Prostate gland (tissue), 2 donors: ENCODE measurements at regions not wholly inside any gene's neighbourhood (a gene's known extent, or its start where the extent isn't known, plus 50 kb on each side); places are given as distances from the start of the nearest gene placed in this dataset.

ENCODE experiments used
- DNase-seq: peaks from one replicate; pipeline ENCODE4 v3.0.0-alpha.2; 2019; ENCODE audit warnings: low spot score
- H3K27ac ChIP-seq, 2 donors: fragments of 200-600 bp; sonication (generic); 2 replicates each; pipeline ENCODE4 v1.5.1; 2017 to 2019
- H3K27me3 ChIP-seq: fragments of 200-600 bp; sonication (generic); replicated peaks from 2 replicates; pipeline ENCODE4 v1.5.1; 2019; ENCODE audit not compliant: insufficient read depth
- H3K36me3 ChIP-seq, 2 donors: fragments of 200-600 bp; sonication (generic); 1 replicate in 1 of 2; 2 replicates in 1 of 2; pipeline versions ENCODE4 v1.5.1 to v1.8.1; 2017 to 2019
- H3K4me1 ChIP-seq: fragments of 200-600 bp; sonication (generic); replicated peaks from 2 replicates; pipeline ENCODE4 v1.5.1; 2019
- H3K4me3 ChIP-seq, 2 donors: fragments of 200-600 bp; sonication (generic); 2 replicates each; pipeline ENCODE4 v1.5.1; 2017 to 2019
- H3K9me3 ChIP-seq: fragments of 200-600 bp; sonication (generic); 2 replicates; pipeline ENCODE4 v1.5.1; 2017
- POLR2A ChIP-seq: fragments of 450-650 bp; IDR thresholded peaks from one replicate; pipeline ENCODE4 v1.6.1; 2016; ENCODE audit warnings: antibody characterized with exemption, mild to moderate bottlenecking
- POLR2AphosphoS5 ChIP-seq: sonication (generic); formaldehyde crosslinking; IDR thresholded peaks from one replicate; pipeline ENCODE4 v1.6.1; 2017; ENCODE audit warnings: antibody characterized with exemption
- WGBS: methylation state at CpG from one replicate; pipeline ENCODE4 v1.1.5; 2018; 5-methylcytosine and 5-hydroxymethylcytosine counted together
- intact Hi-C: fragments of 100-400 bp; cut with DNase I; formaldehyde crosslinking; loops from one replicate; pipeline ENCODE4 v1.14.2; 2022
- TF ChIP-seq, protein P1 (sequence below), 4 experiments: fragments of 200-600 bp in 2 of 4; fragments of 450-650 bp in 2 of 4; sonication (generic) in 2 of 4; IDR thresholded peaks; 1 replicate in 3 of 4; 2 replicates in 1 of 4; pipeline ENCODE4 v1.5.1; 2016 to 2019; ENCODE audit warnings: antibody characterized with exemption in 4 of 4, mild to moderate bottlenecking in 2 of 4, moderate library complexity in 2 of 4

DNA sequence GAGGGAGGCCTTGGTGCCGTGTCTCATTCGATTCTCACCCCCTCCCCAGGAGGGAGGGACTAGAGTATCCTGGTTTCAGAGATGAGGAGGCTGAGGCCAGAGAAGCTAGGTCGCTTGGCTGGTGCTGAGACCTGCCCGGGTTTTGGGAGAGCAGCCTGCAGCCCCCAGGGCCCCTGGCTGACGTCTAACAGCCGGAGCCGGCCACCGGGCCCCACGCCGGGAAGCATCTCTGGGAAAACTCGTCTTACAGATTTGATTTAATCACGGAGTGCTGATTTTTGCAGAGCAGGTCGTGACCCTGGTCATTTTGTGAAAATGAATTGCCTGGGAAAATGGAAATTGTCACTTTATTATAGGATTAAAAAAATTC is 97.5 kb downstream of the MICALL2 start:
- DNase-seq: no peak
- Histone ChIP-seq H3K36me3 (no peaks in the 10 kb centered on the region), H3K4me1 (no peaks in the 10 kb centered on the region), H3K9me3 (no peaks in the 10 kb centered on the region), H3K27me3 (peaks cover 1% of the 10 kb centered on the region), H3K27ac (no peak overlapping the region), H3K4me3 (no peak overlapping the region)
- intact Hi-C loops: no loop called here
- TF ChIP-seq POLR2AphosphoS5 (no peak), POLR2A (no peak)
- TF ChIP-seq, protein P1, sequence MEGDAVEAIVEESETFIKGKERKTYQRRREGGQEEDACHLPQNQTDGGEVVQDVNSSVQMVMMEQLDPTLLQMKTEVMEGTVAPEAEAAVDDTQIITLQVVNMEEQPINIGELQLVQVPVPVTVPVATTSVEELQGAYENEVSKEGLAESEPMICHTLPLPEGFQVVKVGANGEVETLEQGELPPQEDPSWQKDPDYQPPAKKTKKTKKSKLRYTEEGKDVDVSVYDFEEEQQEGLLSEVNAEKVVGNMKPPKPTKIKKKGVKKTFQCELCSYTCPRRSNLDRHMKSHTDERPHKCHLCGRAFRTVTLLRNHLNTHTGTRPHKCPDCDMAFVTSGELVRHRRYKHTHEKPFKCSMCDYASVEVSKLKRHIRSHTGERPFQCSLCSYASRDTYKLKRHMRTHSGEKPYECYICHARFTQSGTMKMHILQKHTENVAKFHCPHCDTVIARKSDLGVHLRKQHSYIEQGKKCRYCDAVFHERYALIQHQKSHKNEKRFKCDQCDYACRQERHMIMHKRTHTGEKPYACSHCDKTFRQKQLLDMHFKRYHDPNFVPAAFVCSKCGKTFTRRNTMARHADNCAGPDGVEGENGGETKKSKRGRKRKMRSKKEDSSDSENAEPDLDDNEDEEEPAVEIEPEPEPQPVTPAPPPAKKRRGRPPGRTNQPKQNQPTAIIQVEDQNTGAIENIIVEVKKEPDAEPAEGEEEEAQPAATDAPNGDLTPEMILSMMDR (IDR thresholded peaks at IDR 0.05): no peak
- 36% methylated on average over 13 of the region's 13 CpGs for WGBS

DNA sequence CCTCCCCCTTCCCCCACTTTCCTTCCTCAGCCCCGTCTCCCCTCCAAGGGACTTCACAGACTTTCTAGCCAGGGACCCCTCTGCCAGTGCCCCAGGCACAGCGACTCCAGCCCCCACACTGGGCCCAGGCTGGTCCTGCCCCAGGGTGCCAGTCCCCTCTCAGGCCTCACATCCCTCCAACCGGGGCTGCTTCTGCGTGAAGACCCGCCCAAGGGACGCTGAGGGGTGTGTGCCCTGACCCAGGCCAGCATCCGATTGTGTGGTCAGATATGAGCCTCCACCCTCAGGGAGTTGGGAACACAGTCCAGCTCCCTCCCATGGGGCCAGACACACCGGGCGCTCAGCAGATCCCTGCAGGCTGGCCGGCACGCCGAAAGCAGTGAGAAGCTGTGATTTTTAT is 97.0 kb downstream of the MICALL2 start:
- intact Hi-C loops: no loop called here
- peaks cover 4% of the 10 kb centered on the region for H3K27me3 ChIP-seq
- H3K27ac ChIP-seq: no peak overlapping the region
- H3K4me3 ChIP-seq: no peak overlapping the region
- H3K4me1 ChIP-seq: no peaks in the 10 kb centered on the region
- 73% methylated on average over 12 of the region's 12 CpGs for WGBS
- no peaks in the 10 kb centered on the region for H3K36me3 ChIP-seq
- TF ChIP-seq, protein P1 (IDR thresholded peaks at IDR 0.05): no peak
- no peak for TF ChIP-seq POLR2AphosphoS5
- no peak for TF ChIP-seq POLR2A
- DNase-seq: no peak
- no peaks in the 10 kb centered on the region for H3K9me3 ChIP-seq

- no peak overlapping the region for H3K4me3 ChIP-seq
- TF ChIP-seq, protein P1 (IDR thresholded peaks at IDR 0.05): no peak
- TF ChIP-seq POLR2AphosphoS5 (no peak), POLR2A (no peak)
- intact Hi-C loops: no loop called here
- H3K27me3 ChIP-seq: peaks cover 19% of the 10 kb centered on the region
- DNase-seq: no peak
- no peak overlapping the region for H3K27ac ChIP-seq
- 72% methylated on average over 36 of the region's 36 CpGs for WGBS
- no peaks in the 10 kb centered on the region for H3K36me3 ChIP-seq
- no peaks in the 10 kb centered on the region for H3K4me1 ChIP-seq
- H3K9me3 ChIP-seq: no peaks in the 10 kb centered on the region
These were observed 95.0 kb downstream of the MICALL2 start for GRCh38 chr7:1364068-1364905.

DNA sequence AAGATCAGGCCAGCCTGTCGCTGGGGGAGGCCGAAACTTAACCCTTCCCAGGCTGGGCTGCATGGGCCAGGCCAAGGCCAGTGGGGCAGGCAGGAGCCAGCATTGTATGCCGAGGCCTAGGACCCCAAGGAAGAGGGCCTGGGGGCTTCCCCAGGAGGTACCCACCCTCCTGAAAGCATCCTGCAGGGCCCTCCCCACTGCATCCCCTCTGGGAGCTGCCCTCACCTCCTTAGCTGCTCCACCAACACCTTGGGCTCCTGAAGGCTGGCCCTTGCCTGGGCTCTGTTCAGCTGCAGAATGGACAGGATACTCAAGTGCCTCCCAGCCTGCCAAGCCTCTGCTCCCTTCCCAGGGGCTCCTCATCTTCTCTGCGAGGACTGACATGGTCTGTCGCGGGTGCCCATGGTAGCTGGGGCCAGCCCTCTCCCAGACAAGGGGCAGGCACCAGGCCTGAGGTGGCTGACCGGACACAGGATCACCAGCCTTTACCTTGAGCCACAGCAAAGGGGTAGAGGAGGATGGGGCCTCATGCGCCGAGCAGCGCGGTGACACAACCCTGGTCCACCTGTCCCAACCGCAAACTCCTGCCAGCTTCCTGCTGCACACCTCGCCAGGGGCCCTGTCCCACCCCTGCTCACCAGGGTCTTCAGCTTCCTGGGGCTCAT is 94.2 kb downstream of the MICALL2 start:
- no peak for TF ChIP-seq POLR2A
- TF ChIP-seq, protein P1 (IDR thresholded peaks at IDR 0.05): no peak
- TF ChIP-seq POLR2AphosphoS5: no peak
- H3K27me3 ChIP-seq: peaks cover 26% of the 10 kb centered on the region
- H3K4me1 ChIP-seq: no peaks in the 10 kb centered on the region
- H3K36me3 ChIP-seq: no peaks in the 10 kb centered on the region
- no peak for DNase-seq
- intact Hi-C loops: no loop called here
- H3K4me3 ChIP-seq: no peak overlapping the region
- 80% methylated on average over 12 of the region's 13 CpGs for WGBS
- no peaks in the 10 kb centered on the region for H3K9me3 ChIP-seq
- H3K27ac ChIP-seq: no peak overlapping the region
